Stimulated activated CD4-positive, alpha-beta T cell treated with anti-CD3 and anti-CD28 coated beads, Interleukin-1b, Interleukin-23, amount 100 ng/mL, for 1 hour (primary cell): ENCODE measurements at regions not wholly inside any gene's neighbourhood (a gene's known extent, or its start where the extent isn't known, plus 50 kb on each side); places are given as distances from the start of the nearest gene placed in this dataset.

Experiments
- DNase-seq, 2 donors: peaks; one replicate each; pipeline ENCODE4 v3.0.0-alpha.2; 2020; ENCODE audit warnings: low read depth in 2 of 2

- no peak for DNase-seq
Measured at GRCh38 chr13:75052616-75053015, 429.4 kb downstream of the TBC1D4 start.

- no peak for DNase-seq
Measured at GRCh38 chr13:75050419-75051046, 431.4 kb downstream of the TBC1D4 start.

GRCh38 chr13:75049735-75050335, 432.1 kb downstream of the TBC1D4 start:
- DNase-seq: no peak

DNA sequence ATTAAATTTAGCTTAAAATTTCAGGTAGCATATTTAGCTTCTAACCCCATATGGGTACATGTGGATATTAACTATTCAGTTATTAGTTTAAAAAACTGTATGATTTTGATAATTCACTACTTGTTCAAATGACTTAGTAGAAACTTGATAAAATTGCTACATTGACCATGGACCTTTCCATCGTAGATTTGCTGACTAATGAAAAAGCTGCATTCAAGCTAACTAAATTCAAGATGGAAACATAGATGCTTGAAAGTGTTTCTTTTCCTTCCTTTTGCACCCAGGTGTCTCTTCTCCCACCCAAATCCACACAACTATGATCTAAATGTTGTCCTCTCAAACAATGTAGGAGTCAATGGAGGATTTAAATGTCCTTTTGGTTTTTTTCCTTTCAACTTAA, 439.2 kb downstream of the TBC1D4 start:
- no peak for DNase-seq

DNA sequence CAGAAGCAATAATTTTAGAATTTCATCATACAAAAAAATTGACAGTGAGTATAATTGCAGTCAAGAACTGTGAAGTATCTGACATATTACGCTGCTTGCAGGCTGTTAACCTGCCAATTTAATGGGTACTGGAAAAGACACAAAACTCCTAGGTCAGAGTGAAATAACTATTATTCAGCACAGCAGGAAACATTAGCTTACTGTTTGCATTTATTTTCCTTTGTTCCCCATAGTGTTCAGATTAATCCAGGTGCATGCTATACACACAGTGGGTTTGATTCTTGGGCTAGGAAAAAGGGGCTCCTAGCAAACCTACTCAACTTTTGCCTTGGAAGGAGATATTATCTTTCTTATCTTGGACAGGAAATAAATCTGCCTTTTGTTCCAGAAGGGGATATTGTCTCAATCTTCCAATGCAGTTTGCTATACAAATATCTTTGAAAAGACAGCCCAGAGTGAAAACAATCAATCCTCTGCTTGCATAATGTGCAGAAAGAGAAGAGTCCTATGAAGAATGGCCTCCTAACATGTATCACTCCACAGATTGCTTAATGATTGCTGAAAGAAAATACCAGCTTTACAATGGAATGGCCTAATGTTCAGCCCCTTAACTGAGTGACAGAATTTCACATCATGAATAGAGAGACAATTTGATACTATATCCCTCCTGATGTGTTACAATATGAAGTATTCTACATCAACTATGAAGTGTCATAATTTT, 443.4 kb downstream of the TBC1D4 start:
- no peak for DNase-seq

- no peak for DNase-seq
Measured at GRCh38 chr13:75025956-75026355, 456.0 kb downstream of the TBC1D4 start.

DNA sequence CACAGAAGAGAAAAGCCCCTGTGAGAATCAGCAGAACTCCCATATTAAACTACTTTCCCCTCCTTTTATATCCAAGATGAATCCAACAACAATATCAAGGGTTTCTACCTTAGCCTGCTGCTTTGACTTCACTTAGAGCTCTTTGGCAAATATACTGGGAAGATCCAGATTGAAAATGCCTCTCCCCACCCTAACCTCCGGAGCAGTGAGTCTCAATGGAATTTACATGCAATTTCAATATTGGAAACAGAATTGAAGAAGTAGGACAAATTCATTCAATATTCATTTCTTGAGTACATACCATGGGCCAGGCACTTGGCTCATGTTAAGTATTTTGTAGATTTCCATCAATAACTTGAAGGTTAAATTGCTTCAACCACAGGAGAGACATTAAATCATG, 457.4 kb downstream of the TBC1D4 start:
- DNase-seq: no peak

- DNase-seq: no peak
Measured at GRCh38 chr13:75023609-75024008, 458.4 kb downstream of the TBC1D4 start.

GRCh38 chr13:75021151-75021550, 460.8 kb downstream of the TBC1D4 start:
- no peak for DNase-seq

- DNase-seq: no peak
Measured at GRCh38 chr13:75016225-75016624, 465.7 kb downstream of the TBC1D4 start.

GRCh38 chr13:75013818-75014217, 468.2 kb downstream of the TBC1D4 start:
- DNase-seq: no peak

- DNase-seq: no peak
Measured at GRCh38 chr13:75010941-75011340, 471.0 kb downstream of the TBC1D4 start.

DNA sequence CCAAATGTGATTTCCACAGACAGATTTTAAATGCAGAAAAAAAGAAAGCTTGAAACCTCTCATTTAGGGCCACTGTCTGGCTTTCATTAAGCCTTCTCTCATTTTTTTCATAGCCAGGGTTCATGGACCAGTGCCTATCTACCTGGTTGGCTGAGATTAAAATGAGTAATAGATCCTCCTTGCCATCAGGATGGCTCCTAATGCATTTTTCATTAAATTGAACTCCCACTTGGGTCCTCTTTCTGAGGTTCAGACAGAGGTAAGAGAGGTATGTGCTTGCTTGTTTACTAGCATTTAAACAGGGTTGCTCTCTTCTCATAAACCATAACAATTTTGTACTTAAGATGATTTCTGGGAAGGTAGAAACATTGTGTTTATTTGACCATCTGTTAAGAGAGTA, 473.0 kb downstream of the TBC1D4 start:
- DNase-seq: no peak

- no peak for DNase-seq
Measured at GRCh38 chr13:74990992-74991391, 491.0 kb downstream of the TBC1D4 start.

DNA sequence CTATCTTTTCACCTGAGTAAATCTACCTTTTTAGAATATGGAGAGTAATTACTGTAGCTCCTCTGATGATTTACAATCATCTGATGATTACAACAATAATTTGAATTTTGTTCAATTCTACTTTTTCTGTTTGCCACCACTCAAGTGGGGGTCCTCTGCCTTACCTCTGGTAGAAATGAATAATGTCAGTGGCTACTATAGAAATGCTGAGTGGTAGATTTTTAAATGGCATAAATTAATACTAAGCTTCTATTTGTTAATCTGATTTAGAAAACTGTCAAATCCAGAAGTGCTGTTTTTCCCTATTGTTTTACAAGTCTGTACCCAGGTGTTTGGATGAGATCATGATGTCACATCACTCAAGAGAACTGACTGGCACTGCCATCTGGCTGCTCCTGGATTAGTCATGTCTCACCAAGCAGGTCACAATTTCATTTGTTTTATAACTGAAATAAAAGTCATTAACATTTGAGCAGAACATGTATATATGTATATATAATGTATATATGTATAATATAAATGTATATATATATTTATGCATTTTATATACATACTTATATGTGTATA, 494.8 kb downstream of the TBC1D4 start:
- DNase-seq: no peak

- no peak for DNase-seq
Measured at GRCh38 chr13:74986609-74987008, 495.4 kb downstream of the TBC1D4 start.

DNA sequence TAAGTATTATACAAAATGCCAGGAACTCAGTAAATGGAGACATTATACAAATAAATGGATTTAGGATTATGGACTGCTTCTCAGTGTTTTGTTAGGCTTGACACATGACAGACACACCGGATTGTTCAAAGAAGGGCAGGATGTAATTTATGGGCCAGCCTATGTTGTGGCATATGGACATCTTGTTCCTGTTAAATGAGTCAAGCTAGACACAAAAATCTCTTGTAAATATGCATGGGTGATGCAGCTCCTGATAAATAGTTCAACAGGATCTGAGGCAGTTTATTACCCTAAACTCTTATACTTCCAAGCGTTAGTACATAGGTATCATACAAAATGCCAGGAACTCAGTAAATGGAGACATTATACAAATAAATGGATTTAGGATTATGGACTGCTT, 502.3 kb downstream of the TBC1D4 start:
- no peak for DNase-seq

DNA sequence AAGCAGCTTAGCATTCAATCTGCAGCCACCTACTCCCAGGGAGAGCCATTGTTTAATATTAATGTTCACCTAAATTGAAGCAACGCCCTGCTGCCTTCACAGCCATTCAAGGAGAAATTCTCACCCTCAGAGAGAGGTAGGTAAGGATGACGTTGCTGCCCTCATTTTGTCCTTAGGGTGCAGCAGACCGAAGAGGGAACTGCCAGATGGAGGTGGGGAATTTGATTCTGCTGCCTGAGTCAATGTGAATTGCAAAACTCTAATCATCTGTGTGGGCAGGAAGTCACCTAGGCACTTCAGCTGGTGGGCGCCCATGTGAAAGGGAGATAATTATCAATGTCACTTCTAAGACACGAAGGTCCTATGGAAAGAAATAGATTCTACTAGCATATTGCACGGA, 503.4 kb downstream of the TBC1D4 start:
- DNase-seq: no peak

DNA sequence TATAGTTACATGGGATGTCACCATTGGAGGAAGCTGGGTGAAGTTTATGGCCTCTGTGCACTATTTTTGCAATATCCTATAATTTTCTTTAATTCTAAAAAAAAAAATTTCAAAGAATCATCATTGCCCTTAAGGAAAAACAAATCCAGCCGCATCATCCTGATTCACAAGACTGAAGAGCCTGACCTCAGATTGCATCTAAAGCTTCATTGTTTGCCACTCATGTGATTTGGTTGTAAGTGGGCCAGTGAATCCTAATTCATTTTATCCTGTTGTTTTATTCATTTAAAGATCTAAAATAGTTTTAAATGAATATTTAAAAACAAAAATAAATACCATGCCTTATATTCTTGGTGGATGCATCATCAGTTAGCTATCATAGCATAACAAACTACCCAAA, 504.5 kb downstream of the TBC1D4 start:
- DNase-seq: no peak

- no peak for DNase-seq
Measured at GRCh38 chr13:74975111-74975510, 506.9 kb downstream of the TBC1D4 start.

DNA sequence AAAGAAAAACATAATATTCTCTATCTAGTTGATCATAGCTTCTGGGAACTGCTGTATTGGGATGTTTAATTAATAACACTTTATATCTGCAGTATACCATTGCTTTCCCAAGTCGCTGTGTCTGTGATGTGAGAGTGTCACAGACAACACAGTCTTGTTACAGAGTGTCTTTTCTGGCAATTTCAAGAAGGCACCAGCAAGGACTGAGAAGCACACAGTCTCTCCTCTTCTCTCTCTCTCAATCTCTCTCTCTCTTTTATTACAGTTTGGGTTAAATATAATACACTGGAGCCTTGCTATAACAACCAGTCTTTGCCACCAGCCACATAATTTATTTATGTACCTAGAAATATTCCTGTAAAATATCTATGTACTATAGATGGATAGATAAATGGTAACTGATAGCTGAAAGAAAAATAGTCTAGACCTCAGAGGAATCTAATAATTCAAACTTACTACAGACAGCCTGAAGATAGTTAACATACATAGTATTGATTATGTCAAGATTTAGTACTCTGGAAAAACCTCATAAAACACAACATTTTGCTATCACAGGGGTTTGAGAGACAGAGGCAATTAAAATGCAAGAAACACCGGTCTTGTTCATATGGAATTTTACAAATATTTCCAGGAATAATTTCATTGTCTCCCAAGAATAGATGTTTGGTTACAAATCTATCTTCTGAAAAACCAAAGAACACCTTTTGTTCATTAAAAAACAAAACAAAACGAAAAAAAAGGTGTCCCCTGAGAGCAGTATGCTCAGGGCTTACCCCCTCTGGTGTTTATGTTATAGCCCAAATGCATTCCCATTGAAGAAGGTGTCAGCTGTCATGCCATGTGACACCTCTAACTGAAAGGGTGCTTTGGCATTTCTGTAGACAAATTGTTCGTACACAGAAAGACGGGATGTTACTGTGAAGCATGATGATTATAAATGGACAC, 507.8 kb downstream of the TBC1D4 start:
- DNase-seq: no peak

- DNase-seq: no peak
Measured at GRCh38 chr13:74969419-74969818, 512.5 kb downstream of the TBC1D4 start.
